A673 (cell line): ENCODE measurements at regions not wholly inside any gene's neighbourhood (a gene's known extent, or its start where the extent isn't known, plus 50 kb on each side); places are given as distances from the start of the nearest gene placed in this dataset.
A peak's percentile ranks its signal among the peaks of the same experiment; 100 is the strongest.
"Not testable (repeated sequence)": the region's sequence is repeated elsewhere in the genome, so short reads cannot be mapped to it uniquely, and the experiment has no call there.

Experiments used
- BruUV-seq: library from RNA; stranded (reverse); fragments of 400-500 nt; replicated peaks from 2 replicates; lab custom pipeline; 2021; lab: Mats Ljungman, UMichigan
- CTCF ChIA-PET: fragments of 300-600 bp; sonication (Branson Sonifier 250); formaldehyde crosslinking; loops from one replicate; lab custom pipeline; 2022; ENCODE audit warnings: antibody characterized with exemption; lab: Charles Lee
- POLR2A ChIA-PET: fragments of 300-600 bp; sonication (Branson Sonifier 250); formaldehyde crosslinking; loops from one replicate; lab custom pipeline; 2022; ENCODE audit warnings: antibody characterized with exemption; ENCODE audit not compliant: low non-redundant PET; lab: Charles Lee
- DNase-seq: peaks from one replicate; pipeline ENCODE4 v3.0.0-alpha.2; 2015; ENCODE audit warnings: low spot score
- H3K27ac ChIP-seq: fragments of 200-600 bp; sonication (generic); 2 replicates; pipeline ENCODE4 v1.5.1; 2016; ENCODE audit warnings: mixed run types, low read depth, mild to moderate bottlenecking, mixed read lengths, antibody characterized with exemption, low read length; ENCODE audit not compliant: poor library complexity, severe bottlenecking
- H3K27me3 ChIP-seq: fragments of 200-600 bp; sonication (generic); replicated peaks from 2 replicates; pipeline ENCODE4 v1.6.1; 2017; ENCODE audit warnings: mixed run types, low read depth, mild to moderate bottlenecking, mixed read lengths, antibody characterized with exemption, low read length; ENCODE audit not compliant: insufficient read depth, poor library complexity
- H3K36me3 ChIP-seq: fragments of 200-600 bp; sonication (generic); 2 replicates; pipeline ENCODE4 v1.6.1; 2016; ENCODE audit warnings: mixed run types, mild to moderate bottlenecking, mixed read lengths, antibody characterized with exemption, low read length; ENCODE audit not compliant: insufficient read depth, poor library complexity, severe bottlenecking
- H3K4me1 ChIP-seq: fragments of 200-600 bp; sonication (generic); 2 replicates; pipeline ENCODE4 v1.6.1; 2017; ENCODE audit warnings: mixed run types, mild to moderate bottlenecking, mixed read lengths, antibody characterized with exemption, low read length; ENCODE audit not compliant: insufficient read depth, poor library complexity, severe bottlenecking
- H3K4me3 ChIP-seq: fragments of 200-600 bp; sonication (generic); 2 replicates; pipeline ENCODE4 v1.5.1; 2016; ENCODE audit warnings: low read depth, mixed run types, mild to moderate bottlenecking, mixed read lengths, low read length; ENCODE audit not compliant: poor library complexity, severe bottlenecking
- H3K9me3 ChIP-seq: fragments of 200-600 bp; sonication (generic); 2 replicates; pipeline ENCODE4 v1.6.1; 2016; ENCODE audit warnings: mixed run types, low read depth, mild to moderate bottlenecking, mixed read lengths, antibody characterized with exemption, low read length; ENCODE audit not compliant: poor library complexity, severe bottlenecking
- EZH2 ChIP-seq: fragments of 200-600 bp; sonication (generic); IDR thresholded peaks from 2 replicates; pipeline ENCODE4 v1.6.1; 2017; ENCODE audit warnings: borderline replicate concordance, low read depth, mild to moderate bottlenecking, mixed read lengths, antibody characterized with exemption, low read length; ENCODE audit not compliant: poor library complexity, severe bottlenecking
- intact Hi-C: fragments of 100-400 bp; cut with micrococcal nuclease; formaldehyde crosslinking; loops from one replicate; pipeline ENCODE4 v1.10.0; 2022; ENCODE audit not compliant: unreplicated experiment
- TF ChIP-seq, protein P1 (sequence below): fragments of 300-800, 200-600 bp; sonication (generic); conservative IDR thresholded peaks from 2 replicates; pipeline ENCODE4 v1.5.1; 2017; ENCODE audit warnings: low read depth, mild to moderate bottlenecking, antibody characterized with exemption, low read length, moderate library complexity, mixed read lengths

DNA sequence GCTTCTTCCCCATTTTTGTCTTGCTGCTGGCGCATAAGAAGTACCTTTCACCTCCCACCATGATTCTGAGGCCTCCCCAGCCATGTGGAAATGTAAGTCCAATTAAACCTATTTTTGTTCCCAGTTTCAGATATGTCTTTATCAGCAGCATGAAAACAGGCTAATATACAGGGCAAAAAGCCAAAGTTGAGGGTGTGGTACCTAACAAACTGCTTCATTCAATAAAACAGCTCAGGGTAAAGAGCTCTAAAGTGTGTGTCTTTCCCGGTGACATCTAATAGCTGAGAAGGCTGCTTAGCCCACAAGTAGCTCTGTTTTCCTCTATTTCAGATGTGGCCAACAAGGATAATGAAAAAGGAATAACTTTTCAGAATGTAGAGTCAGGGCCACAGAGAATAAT, 76.7 kb upstream of the SLC8A3 start:
- H3K4me1 ChIP-seq: no peaks in the 10 kb centered on the region
- no peaks in the 10 kb centered on the region for H3K9me3 ChIP-seq
- no peak overlapping the region for H3K4me3 ChIP-seq
- intact Hi-C loops: no loop called here
- DNase-seq: no peak
- POLR2A ChIA-PET: no interaction called here
- H3K27ac ChIP-seq: no peak overlapping the region
- no TSS peak for BruUV-seq
- H3K27me3 ChIP-seq: peaks cover 40% of the 10 kb centered on the region
- TF ChIP-seq, protein P1, sequence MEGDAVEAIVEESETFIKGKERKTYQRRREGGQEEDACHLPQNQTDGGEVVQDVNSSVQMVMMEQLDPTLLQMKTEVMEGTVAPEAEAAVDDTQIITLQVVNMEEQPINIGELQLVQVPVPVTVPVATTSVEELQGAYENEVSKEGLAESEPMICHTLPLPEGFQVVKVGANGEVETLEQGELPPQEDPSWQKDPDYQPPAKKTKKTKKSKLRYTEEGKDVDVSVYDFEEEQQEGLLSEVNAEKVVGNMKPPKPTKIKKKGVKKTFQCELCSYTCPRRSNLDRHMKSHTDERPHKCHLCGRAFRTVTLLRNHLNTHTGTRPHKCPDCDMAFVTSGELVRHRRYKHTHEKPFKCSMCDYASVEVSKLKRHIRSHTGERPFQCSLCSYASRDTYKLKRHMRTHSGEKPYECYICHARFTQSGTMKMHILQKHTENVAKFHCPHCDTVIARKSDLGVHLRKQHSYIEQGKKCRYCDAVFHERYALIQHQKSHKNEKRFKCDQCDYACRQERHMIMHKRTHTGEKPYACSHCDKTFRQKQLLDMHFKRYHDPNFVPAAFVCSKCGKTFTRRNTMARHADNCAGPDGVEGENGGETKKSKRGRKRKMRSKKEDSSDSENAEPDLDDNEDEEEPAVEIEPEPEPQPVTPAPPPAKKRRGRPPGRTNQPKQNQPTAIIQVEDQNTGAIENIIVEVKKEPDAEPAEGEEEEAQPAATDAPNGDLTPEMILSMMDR: no peak
- no peak for TF ChIP-seq EZH2
- CTCF ChIA-PET: no interaction called here
- no peaks in the 10 kb centered on the region for H3K36me3 ChIP-seq

DNA sequence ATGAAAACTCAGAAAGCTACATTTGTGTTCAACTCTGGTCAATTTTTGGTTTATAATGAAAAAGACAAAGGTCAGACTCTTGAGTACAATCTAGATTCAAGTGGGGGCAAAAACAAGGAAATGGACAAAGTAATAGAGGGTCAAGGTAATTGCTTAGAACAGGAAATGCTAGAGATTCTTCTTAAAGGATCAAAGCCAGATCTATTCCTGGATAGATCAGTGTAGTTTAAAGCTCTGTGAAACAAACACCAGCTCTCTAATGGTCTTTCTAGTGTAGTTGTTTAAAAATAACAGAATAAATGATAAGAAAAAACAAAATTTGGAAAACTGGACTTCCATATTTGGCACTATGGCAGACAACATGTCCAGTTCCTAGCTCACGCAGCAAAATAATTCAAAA, 70.7 kb upstream of the SLC8A3 start:
- Histone ChIP-seq H3K27me3 (peaks cover 45% of the 10 kb centered on the region), H3K4me3 (no peak overlapping the region), H3K4me1 (no peaks in the 10 kb centered on the region), H3K36me3 (no peaks in the 10 kb centered on the region), H3K27ac (no peak overlapping the region), H3K9me3 (no peaks in the 10 kb centered on the region)
- intact Hi-C loops: no loop called here
- BruUV-seq: no TSS peak
- CTCF ChIA-PET: no interaction called here
- POLR2A ChIA-PET: interaction anchor here (0.7 kb wide), 1 partner anchor 21 kb away, joined by 12 read pairs; no protein-coding TSS in a partner anchor
- TF ChIP-seq EZH2: no peak
- no peak for DNase-seq

DNA sequence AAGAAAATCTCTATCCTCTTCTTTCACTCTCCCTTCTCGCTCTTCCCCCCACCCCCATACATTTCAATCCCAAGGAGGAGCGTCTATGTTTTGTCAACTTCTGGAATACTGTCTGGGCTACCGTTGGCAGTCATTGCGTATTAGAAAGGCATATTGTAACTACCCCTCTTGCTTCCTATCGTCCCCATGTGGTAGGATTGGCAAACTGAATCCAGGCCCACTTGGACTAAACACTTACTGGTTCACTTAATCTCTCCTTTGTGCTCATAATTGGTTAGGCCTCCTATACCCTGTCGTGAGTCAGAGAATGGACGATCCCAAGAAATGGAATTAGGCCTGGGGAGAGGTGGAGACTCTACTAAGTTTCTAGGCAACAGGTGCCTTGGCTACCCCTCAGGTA, 68.8 kb upstream of the SLC8A3 start:
- Histone ChIP-seq H3K4me3 (no peak overlapping the region), H3K9me3 (no peaks in the 10 kb centered on the region), H3K27me3 (peaks cover 56% of the 10 kb centered on the region), H3K27ac (no peak overlapping the region), H3K36me3 (no peaks in the 10 kb centered on the region), H3K4me1 (no peaks in the 10 kb centered on the region)
- DNase-seq: peak; percentile 21
- intact Hi-C loops: no loop called here
- TF ChIP-seq, protein P1: peak; percentile 39; the same call in 1 of the 2 replicates
- no peak for TF ChIP-seq EZH2
- CTCF ChIA-PET: no interaction called here
- no TSS peak for BruUV-seq
- POLR2A ChIA-PET: no interaction called here

DNA sequence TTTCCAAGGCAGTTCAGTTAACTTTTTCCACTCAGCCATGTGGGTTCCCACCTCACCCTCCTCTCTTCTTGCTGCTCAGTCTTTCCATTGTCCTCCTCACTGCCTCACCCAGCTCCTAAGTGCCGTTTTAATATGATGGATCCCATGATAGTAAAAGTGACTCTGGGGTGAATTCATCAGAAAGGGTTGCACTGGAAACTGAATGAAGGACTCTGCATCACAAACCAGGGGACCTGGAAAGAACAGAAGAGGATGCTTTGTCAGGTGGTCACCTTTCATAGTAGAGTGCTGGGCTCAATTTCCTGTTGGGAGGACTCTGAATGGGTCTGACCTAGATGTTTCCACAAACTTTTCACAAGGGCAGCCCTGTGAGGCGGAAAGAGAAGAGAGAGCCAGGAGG, 67.8 kb upstream of the SLC8A3 start:
- Histone ChIP-seq H3K36me3 (no peaks in the 10 kb centered on the region), H3K27me3 (peaks cover 55% of the 10 kb centered on the region), H3K4me3 (no peak overlapping the region), H3K9me3 (no peaks in the 10 kb centered on the region), H3K4me1 (no peaks in the 10 kb centered on the region), H3K27ac (no peak overlapping the region)
- ChIA-PET POLR2A (no interaction called here), CTCF (no interaction called here)
- DNase-seq: no peak
- TF ChIP-seq, protein P1: no peak
- BruUV-seq: no TSS peak
- intact Hi-C loops: no loop called here

DNA sequence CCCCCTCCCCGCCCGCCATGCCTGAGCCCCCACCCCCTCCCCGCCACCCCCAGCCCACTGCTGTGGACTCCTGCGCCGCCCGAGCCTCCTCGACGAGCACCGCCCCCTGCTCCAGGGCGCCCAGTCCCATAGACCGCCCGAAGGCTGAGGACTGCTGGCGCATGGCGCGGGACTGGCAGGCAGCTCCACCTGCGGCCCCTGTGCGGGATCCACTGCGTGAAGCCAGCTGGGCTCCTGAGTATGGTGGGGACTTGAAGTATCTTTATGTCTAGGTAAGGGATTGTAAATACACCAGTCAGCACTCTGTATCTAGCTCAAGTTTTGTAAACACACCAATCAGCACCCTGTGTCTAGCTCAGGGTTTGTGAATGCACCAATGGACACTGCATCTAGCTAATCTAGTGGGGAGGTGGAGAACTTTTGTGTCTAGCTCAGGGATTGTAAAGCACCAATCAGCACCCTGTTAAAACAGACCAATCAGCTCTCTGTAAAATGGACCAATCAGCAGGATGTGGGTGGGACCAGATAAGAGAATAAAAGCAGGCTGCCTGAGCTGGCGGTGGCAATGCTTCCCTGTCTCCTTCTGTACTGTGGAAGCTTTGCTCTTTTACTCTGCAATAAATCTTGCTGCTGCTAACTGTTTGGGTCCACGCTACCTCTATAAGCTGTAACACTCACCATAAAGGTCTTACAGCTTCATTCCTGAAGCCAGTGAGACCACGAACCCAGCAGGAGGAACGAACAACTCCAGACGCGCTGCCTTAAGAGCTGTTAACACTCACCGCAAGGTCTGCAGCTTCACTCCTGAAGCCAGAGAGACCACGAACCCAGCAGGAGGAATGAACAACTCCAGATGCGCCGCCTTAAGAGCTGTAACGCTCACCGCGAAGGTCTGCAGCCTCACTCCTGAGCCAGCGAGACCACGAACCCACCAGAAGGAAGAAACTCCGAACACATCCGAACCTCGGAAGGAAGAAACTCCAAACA, 66.6 kb upstream of the SLC8A3 start:
- peak; percentile 17 for DNase-seq
- H3K4me1 ChIP-seq, POLR2A ChIA-PET, intact Hi-C loops, H3K36me3 ChIP-seq, H3K27ac ChIP-seq, H3K9me3 ChIP-seq, BruUV-seq, CTCF ChIA-PET: not testable (repeated sequence)
- Histone ChIP-seq H3K4me3 (peak overlapping the region; percentile 17), H3K27me3 (peaks cover 63% of the 10 kb centered on the region)
